ENCODE measurements at regions not wholly inside any gene's neighbourhood (a gene's known extent, or its start where the extent isn't known, plus 50 kb on each side); places are given as distances from the start of the nearest gene placed in this dataset.

GRCh38 chr4:62948108-62948507 lies 1461.1 kb downstream of the TECRL start:
- Histone ChIP-seq H3K4me2 (no peak overlapping the region), H3K79me2 (ENCODE audit: insufficient read depth) (no peaks in the 10 kb centered on the region), H3F3A (replicated peaks; ENCODE audit: insufficient read depth) (no peaks in the 10 kb centered on the region), H3K9me2 (no peaks in the 10 kb centered on the region), H4K20me1 (ENCODE audit: insufficient read depth) (no peaks in the 10 kb centered on the region), H3K4me3 (ENCODE audit: low read depth in 2 of 2, low read length in 1 of 2) (no peak overlapping the region), H3K9me3 (no peaks in the 10 kb centered on the region; the same call in 1 of the 2 replicates), H3K27me3 (ENCODE audit: insufficient read depth) (no peaks in the 10 kb centered on the region), H3K4me1 (ENCODE audit: control insufficient read depth in 1 of 2, insufficient read depth in 2 of 2, low read depth in 1 of 2, low read length in 1 of 2) (no peaks in the 10 kb centered on the region), H3K9ac (no peak overlapping the region), H2AFZ (ENCODE audit: low read depth) (no peak overlapping the region), H3K36me3 (replicated peaks in 1 of 2; ENCODE audit: control insufficient read depth in 1 of 2, insufficient read depth in 2 of 2, low read length in 1 of 2) (no peaks in the 10 kb centered on the region), H3K27ac (ENCODE audit: low read depth in 2 of 2, low read length in 1 of 2) (no peak overlapping the region)
- CTCF ChIA-PET: no interaction called here
- POLR2A ChIA-PET: no interaction called here
- DNase-seq: no peak
- TF ChIP-seq MAX (IDR thresholded peaks at IDR 0.05; ENCODE audit: low read depth) (no peak), RCOR1 (IDR thresholded peaks at IDR 0.05; ENCODE audit: low read length) (no peak), FOSL2 (IDR thresholded peaks at IDR 0.05; ENCODE audit: borderline replicate concordance, low read depth) (no peak), CHD2 (IDR thresholded peaks at IDR 0.05; ENCODE audit: low read length, partially characterized antibody) (no peak), SIN3A (IDR thresholded peaks at IDR 0.05; ENCODE audit: borderline replicate concordance, low read depth, low read length) (no peak), SMC3 (IDR thresholded peaks at IDR 0.05; ENCODE audit: low read depth, low read length) (no peak), USF1 (IDR thresholded peaks at IDR 0.05; ENCODE audit: borderline replicate concordance, low read depth) (no peak), USF2 (IDR thresholded peaks at IDR 0.05; ENCODE audit: borderline replicate concordance, low read depth, low read length) (no peak), CTCF (IDR thresholded peaks at IDR 0.05) (no peak), IRF3 (IDR thresholded peaks at IDR 0.05; ENCODE audit: low read depth, low read length) (no peak), EP300 (IDR thresholded peaks at IDR 0.05; ENCODE audit: borderline replicate concordance in 1 of 2, low read depth in 1 of 2, low read length in 1 of 2) (no peak), RFX5 (IDR thresholded peaks at IDR 0.05; ENCODE audit: low read length) (no peak), YY1 (IDR thresholded peaks at IDR 0.05; ENCODE audit: low read depth) (no peak), RXRA (IDR thresholded peaks at IDR 0.05; ENCODE audit: borderline replicate concordance, low read depth) (no peak), POLR2AphosphoS5 (IDR thresholded peaks at IDR 0.05; ENCODE audit: low read depth, low read length) (no peak), GABPA (IDR thresholded peaks at IDR 0.05; ENCODE audit: low read depth) (no peak)
